KMS-11 (cell line): ENCODE measurements at regions not wholly inside any gene's neighbourhood (a gene's known extent, or its start where the extent isn't known, plus 50 kb on each side); places are given as distances from the start of the nearest gene placed in this dataset.

Experiments used
- H2AFZ ChIP-seq: fragments of 200-600 bp; sonication (generic); 2 replicates; pipeline ENCODE4 v1.6.1; 2016; ENCODE audit warnings: antibody characterized with exemption, mixed run types, low read depth
- H3K27ac ChIP-seq: fragments of 200-600 bp; sonication (generic); 2 replicates; pipeline ENCODE4 v1.6.1; 2016; ENCODE audit warnings: mild to moderate bottlenecking, mixed run types
- H3K27me3 ChIP-seq: fragments of 200-600 bp; sonication (generic); 2 replicates; pipeline ENCODE4 v1.6.1; 2017; ENCODE audit warnings: mild to moderate bottlenecking, low read depth, mixed run types, moderate library complexity; ENCODE audit not compliant: insufficient read depth
- H3K36me3 ChIP-seq: fragments of 200-600 bp; sonication (generic); 2 replicates; pipeline ENCODE4 v1.6.1; 2017; ENCODE audit warnings: mild to moderate bottlenecking, mixed run types; ENCODE audit not compliant: insufficient read depth
- H3K4me1 ChIP-seq: fragments of 200-600 bp; sonication (generic); 2 replicates; pipeline ENCODE4 v1.6.1; 2016; ENCODE audit warnings: mild to moderate bottlenecking, low read depth, mixed run types; ENCODE audit not compliant: poor library complexity, severe bottlenecking
- H3K4me2 ChIP-seq: fragments of 200-600 bp; sonication (generic); 2 replicates; pipeline ENCODE4 v1.7.0; 2016; ENCODE audit warnings: mild to moderate bottlenecking, mixed run types
- H3K4me3 ChIP-seq: fragments of 200-600 bp; sonication (generic); IDR thresholded peaks from 2 replicates; pipeline ENCODE4 v1.6.1; 2017; ENCODE audit warnings: low read depth, low read length, mixed read lengths; ENCODE audit not compliant: insufficient read depth
- H3K79me2 ChIP-seq: fragments of 200-600 bp; sonication (generic); 2 replicates; pipeline ENCODE4 v1.6.1; 2016; ENCODE audit warnings: low read depth, mixed run types; ENCODE audit not compliant: insufficient read depth
- H3K9ac ChIP-seq: fragments of 200-600 bp; sonication (generic); 2 replicates; pipeline ENCODE4 v1.6.1; 2016; ENCODE audit warnings: mild to moderate bottlenecking, mixed run types
- H4K20me1 ChIP-seq: fragments of 200-600 bp; sonication (generic); 2 replicates; pipeline ENCODE4 v1.6.1; 2016; ENCODE audit warnings: mild to moderate bottlenecking, mixed run types; ENCODE audit not compliant: insufficient read depth
- TF ChIP-seq, protein P1 (sequence below): fragments of 200-600 bp; sonication (generic); conservative IDR thresholded peaks from 2 replicates; pipeline ENCODE4 v1.6.1; 2017; ENCODE audit warnings: low read depth, mild to moderate bottlenecking, antibody characterized with exemption, low read length, moderate library complexity, mixed read lengths

- no peak overlapping the region for H3K4me3 ChIP-seq
- H3K27ac ChIP-seq = no peak overlapping the region
- no peaks in the 10 kb centered on the region for H3K36me3 ChIP-seq
- H3K4me2 ChIP-seq = no peak overlapping the region
- H3K9ac ChIP-seq = no peak overlapping the region
- H3K4me1 ChIP-seq = no peaks in the 10 kb centered on the region
- H3K27me3 ChIP-seq = no peaks in the 10 kb centered on the region
- H2AFZ ChIP-seq = no peak overlapping the region
- no peaks in the 10 kb centered on the region for H4K20me1 ChIP-seq
- TF ChIP-seq, protein P1, sequence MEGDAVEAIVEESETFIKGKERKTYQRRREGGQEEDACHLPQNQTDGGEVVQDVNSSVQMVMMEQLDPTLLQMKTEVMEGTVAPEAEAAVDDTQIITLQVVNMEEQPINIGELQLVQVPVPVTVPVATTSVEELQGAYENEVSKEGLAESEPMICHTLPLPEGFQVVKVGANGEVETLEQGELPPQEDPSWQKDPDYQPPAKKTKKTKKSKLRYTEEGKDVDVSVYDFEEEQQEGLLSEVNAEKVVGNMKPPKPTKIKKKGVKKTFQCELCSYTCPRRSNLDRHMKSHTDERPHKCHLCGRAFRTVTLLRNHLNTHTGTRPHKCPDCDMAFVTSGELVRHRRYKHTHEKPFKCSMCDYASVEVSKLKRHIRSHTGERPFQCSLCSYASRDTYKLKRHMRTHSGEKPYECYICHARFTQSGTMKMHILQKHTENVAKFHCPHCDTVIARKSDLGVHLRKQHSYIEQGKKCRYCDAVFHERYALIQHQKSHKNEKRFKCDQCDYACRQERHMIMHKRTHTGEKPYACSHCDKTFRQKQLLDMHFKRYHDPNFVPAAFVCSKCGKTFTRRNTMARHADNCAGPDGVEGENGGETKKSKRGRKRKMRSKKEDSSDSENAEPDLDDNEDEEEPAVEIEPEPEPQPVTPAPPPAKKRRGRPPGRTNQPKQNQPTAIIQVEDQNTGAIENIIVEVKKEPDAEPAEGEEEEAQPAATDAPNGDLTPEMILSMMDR = no peak
- no peaks in the 10 kb centered on the region for H3K79me2 ChIP-seq
Measured at GRCh38 chr3:103371411-103371810, 936.6 kb downstream of the ZPLD1 start.

DNA sequence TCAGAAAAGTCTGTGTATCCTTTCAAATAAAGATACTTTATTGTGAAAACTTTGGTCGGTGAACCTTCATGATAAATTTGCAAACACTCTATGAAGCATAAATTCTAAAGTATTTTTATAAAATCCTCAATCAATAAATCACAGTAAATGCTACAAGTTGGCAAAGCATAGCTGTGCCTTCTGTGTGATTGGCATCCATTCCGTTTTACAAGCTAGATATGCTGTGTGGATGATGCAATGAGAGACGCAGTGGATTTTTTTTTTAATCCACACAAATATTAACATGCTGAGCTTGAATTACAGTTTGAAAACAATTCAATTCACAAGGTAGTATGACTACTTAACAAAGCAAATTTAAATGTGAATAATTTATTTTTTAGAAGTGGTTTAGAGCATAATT is 937.2 kb downstream of the ZPLD1 start:
- TF ChIP-seq, protein P1 = no peak
- Histone ChIP-seq H3K27ac (no peak overlapping the region), H3K4me2 (no peak overlapping the region), H3K27me3 (no peaks in the 10 kb centered on the region), H3K9ac (no peak overlapping the region), H2AFZ (no peak overlapping the region), H4K20me1 (no peaks in the 10 kb centered on the region), H3K4me3 (no peak overlapping the region), H3K36me3 (no peaks in the 10 kb centered on the region), H3K79me2 (no peaks in the 10 kb centered on the region), H3K4me1 (no peaks in the 10 kb centered on the region)

DNA sequence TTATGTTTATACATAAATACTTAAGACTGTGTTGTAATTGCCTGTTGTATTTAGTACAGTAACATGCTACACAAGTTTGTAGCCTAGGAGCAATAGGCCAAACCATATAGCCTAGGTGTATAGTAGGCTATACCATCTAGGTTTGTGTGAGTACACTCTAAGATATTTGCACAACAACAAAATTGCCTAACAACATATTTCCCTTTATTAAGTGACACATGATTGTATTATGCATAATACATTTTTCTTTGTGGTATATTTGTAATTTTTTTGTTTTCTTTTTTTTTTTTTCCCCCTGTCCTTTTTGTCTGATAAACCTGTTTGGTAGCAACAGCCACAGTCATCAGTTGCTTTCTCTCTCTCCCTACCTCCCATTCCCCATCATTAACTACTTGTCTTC is 945.6 kb downstream of the ZPLD1 start:
- TF ChIP-seq, protein P1 = no peak
- Histone ChIP-seq H3K4me1 (no peaks in the 10 kb centered on the region), H3K27me3 (no peaks in the 10 kb centered on the region), H2AFZ (no peak overlapping the region), H3K79me2 (no peaks in the 10 kb centered on the region), H4K20me1 (no peaks in the 10 kb centered on the region), H3K36me3 (no peaks in the 10 kb centered on the region), H3K4me3 (no peak overlapping the region), H3K9ac (no peak overlapping the region), H3K4me2 (no peak overlapping the region), H3K27ac (no peak overlapping the region)

GRCh38 chr3:103381296-103382079 is 946.7 kb downstream of the ZPLD1 start:
- no peaks in the 10 kb centered on the region for H3K36me3 ChIP-seq
- H3K4me3 ChIP-seq = no peak overlapping the region
- H3K4me1 ChIP-seq = no peaks in the 10 kb centered on the region
- TF ChIP-seq, protein P1 = no peak
- H3K27ac ChIP-seq = no peak overlapping the region
- no peak overlapping the region for H3K4me2 ChIP-seq
- H3K9ac ChIP-seq = no peak overlapping the region
- H2AFZ ChIP-seq = no peak overlapping the region
- no peaks in the 10 kb centered on the region for H3K27me3 ChIP-seq
- H3K79me2 ChIP-seq = no peaks in the 10 kb centered on the region
- no peaks in the 10 kb centered on the region for H4K20me1 ChIP-seq
